ENCODE measurements at regions not wholly inside any gene's neighbourhood (a gene's known extent, or its start where the extent isn't known, plus 50 kb on each side); places are given as distances from the start of the nearest gene placed in this dataset.

DNA sequence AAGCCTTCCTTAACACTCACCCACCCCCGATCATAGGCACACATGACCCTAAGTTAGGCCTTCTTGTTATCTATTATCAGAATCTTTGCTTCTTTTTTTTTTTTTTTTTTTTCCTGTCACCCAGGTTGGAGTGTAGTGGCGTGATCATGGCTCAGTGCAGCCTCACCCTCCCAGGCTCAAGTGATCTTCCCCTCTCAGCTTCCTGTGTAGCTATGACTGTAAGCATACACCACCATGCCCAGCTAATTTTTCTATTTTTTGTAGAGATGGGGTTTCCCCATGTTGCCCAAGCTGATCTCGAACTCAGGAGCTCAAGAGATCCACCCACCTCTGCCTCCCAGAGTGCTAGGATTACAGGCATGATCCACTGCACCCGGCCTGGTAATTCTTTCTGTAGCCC, 328.7 kb downstream of the NR4A2 start:
- H3K4me2 ChIP-seq (ENCODE audit: low read length) = no peak overlapping the region
- ChIA-PET CTCF (ENCODE audit: unreplicated experiment) (no interaction called here), POLR2A (interaction anchor here (0.7 kb wide), 1 partner anchor 187 kb away, joined by 5 read pairs; no protein-coding TSS in a partner anchor)
- H2AFZ ChIP-seq (ENCODE audit: low read length) = no peak overlapping the region
- intact Hi-C loops (cut with micrococcal nuclease; ENCODE audit: unreplicated experiment) = no loop called here
- no peak for DNase-seq (ENCODE audit: low spot score)
- H3K9me3 ChIP-seq (ENCODE audit: low read length) = no peaks in the 10 kb centered on the region
- no peaks in the 10 kb centered on the region for H3K79me2 ChIP-seq (ENCODE audit: insufficient read depth, low read depth, low read length)
- no peaks in the 10 kb centered on the region for H3K4me1 ChIP-seq (ENCODE audit: insufficient read depth, low read length, poor library complexity, severe bottlenecking)
- H3K9me2 ChIP-seq (ENCODE audit: insufficient read depth, low read length) = no peaks in the 10 kb centered on the region
- BruUV-seq (replicated peaks) = no TSS peak
- H3K36me3 ChIP-seq (ENCODE audit: insufficient read depth, low read length) = no peaks in the 10 kb centered on the region
- no peaks in the 10 kb centered on the region for H4K20me1 ChIP-seq (ENCODE audit: insufficient read depth, low read length)
- no peak overlapping the region for H3K4me3 ChIP-seq (ENCODE audit: low read depth, low read length, poor library complexity, severe bottlenecking)
- H3K27ac ChIP-seq (ENCODE audit: low read depth, low read length, poor library complexity, severe bottlenecking) = no peak overlapping the region
- TF ChIP-seq, protein P1, sequence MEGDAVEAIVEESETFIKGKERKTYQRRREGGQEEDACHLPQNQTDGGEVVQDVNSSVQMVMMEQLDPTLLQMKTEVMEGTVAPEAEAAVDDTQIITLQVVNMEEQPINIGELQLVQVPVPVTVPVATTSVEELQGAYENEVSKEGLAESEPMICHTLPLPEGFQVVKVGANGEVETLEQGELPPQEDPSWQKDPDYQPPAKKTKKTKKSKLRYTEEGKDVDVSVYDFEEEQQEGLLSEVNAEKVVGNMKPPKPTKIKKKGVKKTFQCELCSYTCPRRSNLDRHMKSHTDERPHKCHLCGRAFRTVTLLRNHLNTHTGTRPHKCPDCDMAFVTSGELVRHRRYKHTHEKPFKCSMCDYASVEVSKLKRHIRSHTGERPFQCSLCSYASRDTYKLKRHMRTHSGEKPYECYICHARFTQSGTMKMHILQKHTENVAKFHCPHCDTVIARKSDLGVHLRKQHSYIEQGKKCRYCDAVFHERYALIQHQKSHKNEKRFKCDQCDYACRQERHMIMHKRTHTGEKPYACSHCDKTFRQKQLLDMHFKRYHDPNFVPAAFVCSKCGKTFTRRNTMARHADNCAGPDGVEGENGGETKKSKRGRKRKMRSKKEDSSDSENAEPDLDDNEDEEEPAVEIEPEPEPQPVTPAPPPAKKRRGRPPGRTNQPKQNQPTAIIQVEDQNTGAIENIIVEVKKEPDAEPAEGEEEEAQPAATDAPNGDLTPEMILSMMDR (conservative IDR thresholded peaks at IDR 0.05; ENCODE audit: low read length) = no peak
- no peak for TF ChIP-seq EZH2phosphoT487 (IDR thresholded peaks at IDR 0.05; ENCODE audit: borderline replicate concordance, low read depth, low read length)

DNA sequence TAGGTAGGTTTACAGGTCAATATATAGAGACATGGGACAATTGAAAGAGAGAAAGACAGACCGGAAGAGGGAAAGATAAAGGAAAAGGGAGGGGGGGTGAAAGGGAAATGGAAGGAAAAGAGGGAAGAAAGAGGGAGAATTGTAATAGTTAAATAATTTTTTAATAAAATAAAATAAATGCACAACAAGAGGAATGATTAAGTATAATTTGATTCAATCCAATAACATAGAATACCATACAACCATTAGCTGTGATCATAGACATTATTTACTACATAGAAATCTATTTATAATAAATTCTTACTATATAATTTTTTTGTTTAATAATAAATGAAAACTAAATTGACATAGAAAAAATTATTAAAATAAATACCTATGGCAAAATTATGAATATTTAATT, 330.7 kb downstream of the NR4A2 start:
- CTCF ChIA-PET (ENCODE audit: unreplicated experiment) = no interaction called here
- no peaks in the 10 kb centered on the region for H3K9me3 ChIP-seq (ENCODE audit: low read length)
- no TSS peak for BruUV-seq (replicated peaks)
- no peak overlapping the region for H2AFZ ChIP-seq (ENCODE audit: low read length)
- no peak overlapping the region for H3K27ac ChIP-seq (ENCODE audit: low read depth, low read length, poor library complexity, severe bottlenecking)
- H3K36me3 ChIP-seq (ENCODE audit: insufficient read depth, low read length) = no peaks in the 10 kb centered on the region
- TF ChIP-seq, protein P1 (conservative IDR thresholded peaks at IDR 0.05; ENCODE audit: low read length) = no peak
- TF ChIP-seq EZH2phosphoT487 (IDR thresholded peaks at IDR 0.05; ENCODE audit: borderline replicate concordance, low read depth, low read length) = no peak
- no peaks in the 10 kb centered on the region for H3K9me2 ChIP-seq (ENCODE audit: insufficient read depth, low read length)
- DNase-seq (ENCODE audit: low spot score) = no peak
- no peaks in the 10 kb centered on the region for H4K20me1 ChIP-seq (ENCODE audit: insufficient read depth, low read length)
- POLR2A ChIA-PET = no interaction called here
- H3K79me2 ChIP-seq (ENCODE audit: insufficient read depth, low read depth, low read length) = no peaks in the 10 kb centered on the region
- H3K4me3 ChIP-seq (ENCODE audit: low read depth, low read length, poor library complexity, severe bottlenecking) = no peak overlapping the region
- H3K4me2 ChIP-seq (ENCODE audit: low read length) = no peak overlapping the region
- intact Hi-C loops (cut with micrococcal nuclease; ENCODE audit: unreplicated experiment) = no loop called here
- no peaks in the 10 kb centered on the region for H3K4me1 ChIP-seq (ENCODE audit: insufficient read depth, low read length, poor library complexity, severe bottlenecking)

DNA sequence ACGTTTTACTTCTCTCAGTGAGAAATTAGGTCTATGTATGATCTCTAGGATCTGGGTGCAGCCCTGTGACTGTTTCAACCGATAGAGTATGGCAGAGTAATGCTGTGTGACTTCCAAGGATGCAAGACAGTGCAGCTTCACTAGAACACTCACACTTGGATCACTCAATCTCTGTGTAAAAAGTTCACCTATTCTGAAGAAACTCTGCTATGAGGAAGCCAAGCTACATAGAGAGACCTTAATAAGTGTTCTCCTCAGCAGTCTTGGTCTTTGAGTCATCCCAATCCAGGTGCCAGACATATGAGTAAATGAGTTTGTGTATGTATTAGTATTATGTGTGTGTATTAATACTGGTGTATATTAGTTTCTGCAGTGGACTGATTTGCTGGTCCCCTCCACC, 335.0 kb downstream of the NR4A2 start:
- intact Hi-C loops (cut with micrococcal nuclease; ENCODE audit: unreplicated experiment) = no loop called here
- Histone ChIP-seq H3K4me1 (ENCODE audit: insufficient read depth, low read length, poor library complexity, severe bottlenecking) (no peaks in the 10 kb centered on the region), H3K79me2 (ENCODE audit: insufficient read depth, low read depth, low read length) (no peaks in the 10 kb centered on the region), H3K4me3 (ENCODE audit: low read depth, low read length, poor library complexity, severe bottlenecking) (no peak overlapping the region), H3K9me2 (ENCODE audit: insufficient read depth, low read length) (no peaks in the 10 kb centered on the region), H3K4me2 (ENCODE audit: low read length) (no peak overlapping the region), H3K36me3 (ENCODE audit: insufficient read depth, low read length) (no peaks in the 10 kb centered on the region), H3K27ac (ENCODE audit: low read depth, low read length, poor library complexity, severe bottlenecking) (no peak overlapping the region), H2AFZ (ENCODE audit: low read length) (no peak overlapping the region), H4K20me1 (ENCODE audit: insufficient read depth, low read length) (no peaks in the 10 kb centered on the region), H3K9me3 (ENCODE audit: low read length) (no peaks in the 10 kb centered on the region)
- TF ChIP-seq, protein P1 (conservative IDR thresholded peaks at IDR 0.05; ENCODE audit: low read length) = no peak
- no peak for TF ChIP-seq EZH2phosphoT487 (IDR thresholded peaks at IDR 0.05; ENCODE audit: borderline replicate concordance, low read depth, low read length)
- no TSS peak for BruUV-seq (replicated peaks)
- POLR2A ChIA-PET = no interaction called here
- CTCF ChIA-PET (ENCODE audit: unreplicated experiment) = no interaction called here
- no peak for DNase-seq (ENCODE audit: low spot score)
